Large intestine (tissue), 3 donors: ENCODE measurements at regions not wholly inside any gene's neighbourhood (a gene's known extent, or its start where the extent isn't known, plus 50 kb on each side); places are given as distances from the start of the nearest gene placed in this dataset.

Experiments
- DNase-seq, 2 donors: peaks; one replicate each; pipeline versions ENCODE4 v3.0.0 to v3.0.0-alpha.2; 2013
- H3K27ac ChIP-seq: one replicate; pipeline ENCODE4 v1.5.1; 2013; ENCODE audit warnings: low read length
- H3K27me3 ChIP-seq: 2 replicates; pipeline ENCODE4 v1.6.1; 2013; ENCODE audit warnings: low read length; ENCODE audit not compliant: control insufficient read depth, insufficient read depth
- H3K36me3 ChIP-seq: 2 replicates; pipeline ENCODE4 v1.6.1; 2013; ENCODE audit warnings: low read length; ENCODE audit not compliant: control insufficient read depth, insufficient read depth
- H3K4me1 ChIP-seq: one replicate; pipeline ENCODE4 v1.6.1; 2013; ENCODE audit warnings: low read length; ENCODE audit not compliant: control insufficient read depth, insufficient read depth
- H3K4me3 ChIP-seq: one replicate; pipeline ENCODE4 v1.5.1; 2013; ENCODE audit warnings: low read length
- H3K9me3 ChIP-seq: one replicate; pipeline ENCODE4 v1.6.1; 2013; ENCODE audit warnings: mild to moderate bottlenecking, low read depth, low read length, moderate library complexity; ENCODE audit not compliant: control insufficient read depth
- WGBS: methylation state at CpG from one replicate; pipeline ENCODE4 v1.1.5; 2013; ENCODE audit warnings: low lambda C conversion rate; ENCODE audit not compliant: insufficient coverage; 5-methylcytosine and 5-hydroxymethylcytosine counted together

- Histone ChIP-seq H3K4me3 (no peak overlapping the region), H3K9me3 (no peaks in the 10 kb centered on the region), H3K27ac (no peak overlapping the region), H3K4me1 (no peaks in the 10 kb centered on the region), H3K36me3 (no peaks in the 10 kb centered on the region), H3K27me3 (no peaks in the 10 kb centered on the region)
- no CpG with 5 or more reads among the region's 1 CpG for WGBS
- DNase-seq = no peak
Observed at GRCh38 chr21:38148046-38148445, 108.7 kb upstream of the KCNJ15 start.

GRCh38 chr21:38151021-38151645 lies 105.7 kb upstream of the KCNJ15 start:
- no CpG with 5 or more reads among the region's 1 CpG for WGBS
- Histone ChIP-seq H3K9me3 (no peaks in the 10 kb centered on the region), H3K4me1 (no peaks in the 10 kb centered on the region)

GRCh38 chr21:38156200-38156599 lies 100.6 kb upstream of the KCNJ15 start:
- no peak for DNase-seq
- no peak overlapping the region for H3K4me3 ChIP-seq
- no CpG with 5 or more reads among the region's 2 CpGs for WGBS
- H3K27ac ChIP-seq = no peak overlapping the region
- H3K36me3 ChIP-seq = no peaks in the 10 kb centered on the region
- no peaks in the 10 kb centered on the region for H3K9me3 ChIP-seq
- no peaks in the 10 kb centered on the region for H3K4me1 ChIP-seq
- no peaks in the 10 kb centered on the region for H3K27me3 ChIP-seq

More at GRCh38 chr21:38151021-38151645, 105.7 kb upstream of the KCNJ15 start:
- no peak for DNase-seq
- H3K27me3 ChIP-seq = no peaks in the 10 kb centered on the region
- H3K36me3 ChIP-seq = no peaks in the 10 kb centered on the region
- no peak overlapping the region for H3K27ac ChIP-seq
- no peak overlapping the region for H3K4me3 ChIP-seq

GRCh38 chr21:38159355-38159754 lies 97.4 kb upstream of the KCNJ15 start:
- Histone ChIP-seq H3K27ac (no peak overlapping the region), H3K4me1 (no peaks in the 10 kb centered on the region), H3K36me3 (no peaks in the 10 kb centered on the region), H3K4me3 (no peak overlapping the region), H3K9me3 (no peaks in the 10 kb centered on the region), H3K27me3 (no peaks in the 10 kb centered on the region)
- WGBS = no CpG with 5 or more reads among the region's 3 CpGs
- DNase-seq = peak; percentile 17 to 28

- H3K9me3 ChIP-seq = no peaks in the 10 kb centered on the region
- H3K4me3 ChIP-seq = no peak overlapping the region
- H3K36me3 ChIP-seq = no peaks in the 10 kb centered on the region
- DNase-seq = no peak
- no peak overlapping the region for H3K27ac ChIP-seq
- WGBS = 60% methylated on average over 3 of the region's 10 CpGs
- no peaks in the 10 kb centered on the region for H3K4me1 ChIP-seq
- peaks cover 2% of the 10 kb centered on the region for H3K27me3 ChIP-seq
Observed at GRCh38 chr21:38165466-38166172, 91.2 kb upstream of the KCNJ15 start.

GRCh38 chr21:38166173-38166535 lies 90.6 kb upstream of the KCNJ15 start:
- H3K4me1 ChIP-seq = no peaks in the 10 kb centered on the region
- no CpG with 5 or more reads among the region's 7 CpGs for WGBS
- H3K27me3 ChIP-seq = peaks cover 2% of the 10 kb centered on the region
- no peaks in the 10 kb centered on the region for H3K36me3 ChIP-seq
- no peak overlapping the region for H3K4me3 ChIP-seq
- no peak overlapping the region for H3K27ac ChIP-seq
- DNase-seq = no peak
- H3K9me3 ChIP-seq = no peaks in the 10 kb centered on the region

- WGBS = 80% methylated on average over 1 of the region's 3 CpGs
- no peak overlapping the region for H3K27ac ChIP-seq
- H3K4me1 ChIP-seq = no peaks in the 10 kb centered on the region
- peaks cover 2% of the 10 kb centered on the region for H3K27me3 ChIP-seq
- no peak for DNase-seq
- no peak overlapping the region for H3K4me3 ChIP-seq
- no peaks in the 10 kb centered on the region for H3K9me3 ChIP-seq
- H3K36me3 ChIP-seq = no peaks in the 10 kb centered on the region
Observed at GRCh38 chr21:38167345-38167744, 89.4 kb upstream of the KCNJ15 start.

GRCh38 chr21:38170283-38170682 lies 86.5 kb upstream of the KCNJ15 start:
- H3K4me3 ChIP-seq = no peak overlapping the region
- H3K36me3 ChIP-seq = no peaks in the 10 kb centered on the region
- no peak for DNase-seq
- H3K9me3 ChIP-seq = no peaks in the 10 kb centered on the region
- no peak overlapping the region for H3K27ac ChIP-seq
- peaks cover 2% of the 10 kb centered on the region for H3K27me3 ChIP-seq
- WGBS = no CpG with 5 or more reads among the region's 2 CpGs
- no peaks in the 10 kb centered on the region for H3K4me1 ChIP-seq

- DNase-seq = no peak
- Histone ChIP-seq H3K4me1 (no peaks in the 10 kb centered on the region), H3K27me3 (peaks cover 2% of the 10 kb centered on the region), H3K36me3 (no peaks in the 10 kb centered on the region), H3K4me3 (no peak overlapping the region), H3K9me3 (no peaks in the 10 kb centered on the region), H3K27ac (no peak overlapping the region)
- whole genome bisulfite sequencing = 63% methylated on average over 3 of the region's 8 CpGs
Observed at GRCh38 chr21:38170704-38171682, 85.8 kb upstream of the KCNJ15 start.

GRCh38 chr21:38171723-38172344 lies 85.0 kb upstream of the KCNJ15 start:
- H3K27me3 ChIP-seq = peaks cover 2% of the 10 kb centered on the region
- no peaks in the 10 kb centered on the region for H3K9me3 ChIP-seq
- H3K27ac ChIP-seq = no peak overlapping the region
- H3K4me1 ChIP-seq = no peaks in the 10 kb centered on the region
- H3K4me3 ChIP-seq = no peak overlapping the region
- no peak for DNase-seq
- H3K36me3 ChIP-seq = no peaks in the 10 kb centered on the region
- 50% methylated on average over 1 of the region's 12 CpGs for WGBS
